DOHH2 (cell line): ENCODE measurements at regions not wholly inside any gene's neighbourhood (a gene's known extent, or its start where the extent isn't known, plus 50 kb on each side); places are given as distances from the start of the nearest gene placed in this dataset.

ENCODE experiments used
- EZH2phosphoT487 ChIP-seq: fragments of 200-600 bp; sonication (generic); IDR thresholded peaks from 2 replicates; pipeline ENCODE4 v1.6.1; 2017; ENCODE audit warnings: borderline replicate concordance, mild to moderate bottlenecking, antibody characterized with exemption, low read length, moderate library complexity, mixed read lengths
- TF ChIP-seq, protein P1 (sequence below): fragments of 200-600 bp; sonication (generic); IDR thresholded peaks from one replicate; pipeline ENCODE4 v1.5.1; 2014; ENCODE audit warnings: antibody characterized with exemption, mild to moderate bottlenecking, low read depth, low read length; ENCODE audit not compliant: poor library complexity, severe bottlenecking

DNA sequence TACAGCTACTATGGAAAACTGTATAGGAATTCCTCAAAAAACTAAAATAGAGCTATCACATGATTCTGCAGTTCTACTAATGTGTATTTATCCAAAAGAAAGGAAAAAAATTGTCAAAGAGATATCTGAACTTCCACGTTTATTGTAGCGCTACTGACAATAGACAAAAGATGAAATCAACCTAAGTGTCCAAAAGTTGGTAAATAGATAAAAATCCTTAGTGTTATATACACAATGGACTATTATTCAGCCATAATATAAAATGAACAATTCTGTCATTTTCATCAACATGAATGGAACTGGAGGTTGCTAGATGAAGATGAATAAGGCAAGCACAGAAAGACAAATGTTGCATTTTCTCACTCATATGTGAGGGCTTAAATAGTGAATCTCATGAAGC lies 1492.1 kb downstream of the MRPL39 start:
- TF ChIP-seq, protein P1, sequence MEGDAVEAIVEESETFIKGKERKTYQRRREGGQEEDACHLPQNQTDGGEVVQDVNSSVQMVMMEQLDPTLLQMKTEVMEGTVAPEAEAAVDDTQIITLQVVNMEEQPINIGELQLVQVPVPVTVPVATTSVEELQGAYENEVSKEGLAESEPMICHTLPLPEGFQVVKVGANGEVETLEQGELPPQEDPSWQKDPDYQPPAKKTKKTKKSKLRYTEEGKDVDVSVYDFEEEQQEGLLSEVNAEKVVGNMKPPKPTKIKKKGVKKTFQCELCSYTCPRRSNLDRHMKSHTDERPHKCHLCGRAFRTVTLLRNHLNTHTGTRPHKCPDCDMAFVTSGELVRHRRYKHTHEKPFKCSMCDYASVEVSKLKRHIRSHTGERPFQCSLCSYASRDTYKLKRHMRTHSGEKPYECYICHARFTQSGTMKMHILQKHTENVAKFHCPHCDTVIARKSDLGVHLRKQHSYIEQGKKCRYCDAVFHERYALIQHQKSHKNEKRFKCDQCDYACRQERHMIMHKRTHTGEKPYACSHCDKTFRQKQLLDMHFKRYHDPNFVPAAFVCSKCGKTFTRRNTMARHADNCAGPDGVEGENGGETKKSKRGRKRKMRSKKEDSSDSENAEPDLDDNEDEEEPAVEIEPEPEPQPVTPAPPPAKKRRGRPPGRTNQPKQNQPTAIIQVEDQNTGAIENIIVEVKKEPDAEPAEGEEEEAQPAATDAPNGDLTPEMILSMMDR: no peak
- no peak for TF ChIP-seq EZH2phosphoT487
